Caco-2 (cell line): ENCODE measurements at regions not wholly inside any gene's neighbourhood (a gene's known extent, or its start where the extent isn't known, plus 50 kb on each side); places are given as distances from the start of the nearest gene placed in this dataset.

Experiments used
- BruUV-seq: library from RNA; stranded (reverse); fragments of 400-500 nt; replicated peaks from 2 replicates; lab custom pipeline; 2021; lab: Mats Ljungman, UMichigan
- CTCF ChIA-PET: fragments of 300-600 bp; sonication (Branson Sonifier 250); formaldehyde crosslinking; loops from one replicate; lab custom pipeline; 2022; ENCODE audit warnings: antibody characterized with exemption; lab: Charles Lee
- POLR2A ChIA-PET: fragments of 300-600 bp; sonication (Branson Sonifier 250); formaldehyde crosslinking; loops from one replicate; lab custom pipeline; 2022; ENCODE audit warnings: antibody characterized with exemption; lab: Charles Lee
- DNase-seq, 2 experiments: peaks; one replicate each; pipeline versions ENCODE4 v3.0.0 to v3.0.0-alpha.2; 2020 to 2022
- H3K27me3 ChIP-seq: replicated peaks from 2 replicates; pipeline ENCODE4 v1.6.0; 2011; ENCODE audit warnings: low read length; ENCODE audit not compliant: control insufficient read depth, insufficient read depth
- H3K36me3 ChIP-seq: 2 replicates; pipeline ENCODE4 v1.5.1; 2011; ENCODE audit warnings: low read length; ENCODE audit not compliant: control insufficient read depth, insufficient read depth
- H3K4me1 ChIP-seq: fragments of 250-450 bp; sonication (Bioruptor Pico); 2 replicates; pipeline ENCODE4 v1.5.1; 2020; ENCODE audit warnings: mild to moderate bottlenecking
- H3K4me3 ChIP-seq: 2 replicates; pipeline ENCODE4 v1.5.1; 2011; ENCODE audit warnings: low read depth, mild to moderate bottlenecking, control low read depth, low read length
- H3K9me3 ChIP-seq: fragments of 250-450 bp; sonication (Bioruptor Pico); 2 replicates; pipeline ENCODE4 v1.5.1; 2020; ENCODE audit warnings: mild to moderate bottlenecking, moderate library complexity
- H3K27ac Mint-ChIP-seq: one replicate; pipeline ENCODE4 v1.8.0; 2022; ENCODE audit warnings: mixed read lengths; ENCODE audit not compliant: unreplicated experiment
- H3K27me3 Mint-ChIP-seq: one replicate; pipeline ENCODE4 v1.8.0; 2022; ENCODE audit warnings: mixed read lengths; ENCODE audit not compliant: insufficient read depth, unreplicated experiment
- H3K36me3 Mint-ChIP-seq: one replicate; pipeline ENCODE4 v1.8.0; 2022; ENCODE audit warnings: mild to moderate bottlenecking, mixed read lengths; ENCODE audit not compliant: insufficient read depth, unreplicated experiment
- H3K4me1 Mint-ChIP-seq: one replicate; pipeline ENCODE4 v1.8.0; 2022; ENCODE audit warnings: low read depth, mixed read lengths; ENCODE audit not compliant: unreplicated experiment
- H3K4me3 Mint-ChIP-seq: one replicate; pipeline ENCODE4 v1.8.0; 2022; ENCODE audit warnings: mild to moderate bottlenecking, moderate library complexity, mixed read lengths; ENCODE audit not compliant: unreplicated experiment
- H3K9me3 Mint-ChIP-seq: one replicate; pipeline ENCODE4 v1.8.0; 2022; ENCODE audit warnings: mixed read lengths; ENCODE audit not compliant: unreplicated experiment
- CTCF ChIP-seq, 2 experiments: fragments of 200-600 bp in 1 of 2; IDR thresholded peaks; 1 replicate in 1 of 2; 2 replicates in 1 of 2; pipeline versions ENCODE4 v1.5.1 to v1.8.0; 2011 to 2022; ENCODE audit warnings: antibody characterized with exemption in 1 of 2, control low read depth in 1 of 2, inconsistent platforms in 1 of 2, low read depth in 1 of 2, low read length in 1 of 2, mild to moderate bottlenecking in 1 of 2, moderate library complexity in 1 of 2; ENCODE audit not compliant: insufficient read depth in 1 of 2, severe bottlenecking in 1 of 2, unreplicated experiment in 1 of 2
- intact Hi-C: fragments of 100-400 bp; cut with micrococcal nuclease; formaldehyde crosslinking; loops from one replicate; pipeline ENCODE4 v1.10.0; 2022; ENCODE audit not compliant: unreplicated experiment

GRCh38 chr2:238743243-238744065 lies 104.4 kb upstream of the TWIST2 start:
- Mint-ChIP-seq H3K27me3 (peaks cover 5% of the 10 kb centered on the region), H3K4me1 (no peaks in the 10 kb centered on the region), H3K27ac (no peak overlapping the region), H3K4me3 (no peak overlapping the region), H3K9me3 (no peaks in the 10 kb centered on the region), H3K36me3 (no peaks in the 10 kb centered on the region)
- Histone ChIP-seq H3K4me1 (no peaks in the 10 kb centered on the region), H3K36me3 (no peaks in the 10 kb centered on the region), H3K27me3 (no peaks in the 10 kb centered on the region), H3K9me3 (no peaks in the 10 kb centered on the region), H3K4me3 (no peak overlapping the region)
- ChIA-PET POLR2A (no interaction called here), CTCF (no interaction called here)
- TF ChIP-seq CTCF (IDR thresholded peaks at IDR 0.05; ENCODE audit: insufficient read depth in 1 of 2, low read depth in 1 of 2, low read length in 1 of 2, severe bottlenecking in 1 of 2, unreplicated experiment in 1 of 2) = no peak
- no TSS peak for BruUV-seq
- intact Hi-C loops = no loop called here
- no peak for DNase-seq

GRCh38 chr2:238744951-238745350 lies 102.9 kb upstream of the TWIST2 start:
- Histone ChIP-seq H3K27me3 (no peaks in the 10 kb centered on the region), H3K4me1 (no peaks in the 10 kb centered on the region), H3K9me3 (no peaks in the 10 kb centered on the region), H3K4me3 (no peak overlapping the region), H3K36me3 (no peaks in the 10 kb centered on the region)
- intact Hi-C loops = no loop called here
- ChIA-PET POLR2A (no interaction called here), CTCF (no interaction called here)
- no peak overlapping the region for H3K27ac Mint-ChIP-seq
- no peaks in the 10 kb centered on the region for H3K36me3 Mint-ChIP-seq
- H3K4me3 Mint-ChIP-seq = no peak overlapping the region
- no peak for TF ChIP-seq CTCF (IDR thresholded peaks at IDR 0.05; ENCODE audit: insufficient read depth in 1 of 2, low read depth in 1 of 2, low read length in 1 of 2, severe bottlenecking in 1 of 2, unreplicated experiment in 1 of 2)
- peaks cover 9% of the 10 kb centered on the region for H3K9me3 Mint-ChIP-seq
- no TSS peak for BruUV-seq
- H3K4me1 Mint-ChIP-seq = no peaks in the 10 kb centered on the region
- no peak for DNase-seq
- peaks cover 6% of the 10 kb centered on the region for H3K27me3 Mint-ChIP-seq

GRCh38 chr2:238745997-238746396 lies 101.9 kb upstream of the TWIST2 start:
- H3K4me3 ChIP-seq = no peak overlapping the region
- Mint-ChIP-seq H3K4me3 (no peak overlapping the region), H3K9me3 (peaks cover 18% of the 10 kb centered on the region), H3K27ac (no peak overlapping the region), H3K27me3 (peaks cover 6% of the 10 kb centered on the region), H3K4me1 (no peaks in the 10 kb centered on the region), H3K36me3 (no peaks in the 10 kb centered on the region)
- intact Hi-C loops = no loop called here
- DNase-seq = no peak
- no peaks in the 10 kb centered on the region for H3K4me1 ChIP-seq
- no peak for TF ChIP-seq CTCF (IDR thresholded peaks at IDR 0.05; ENCODE audit: insufficient read depth in 1 of 2, low read depth in 1 of 2, low read length in 1 of 2, severe bottlenecking in 1 of 2, unreplicated experiment in 1 of 2)
- no peaks in the 10 kb centered on the region for H3K27me3 ChIP-seq
- BruUV-seq = no TSS peak
- ChIA-PET POLR2A (no interaction called here), CTCF (no interaction called here)
- no peaks in the 10 kb centered on the region for H3K9me3 ChIP-seq
- no peaks in the 10 kb centered on the region for H3K36me3 ChIP-seq
